Endothelial cell of umbilical vein (primary cell): ENCODE measurements at regions not wholly inside any gene's neighbourhood (a gene's known extent, or its start where the extent isn't known, plus 50 kb on each side); places are given as distances from the start of the nearest gene placed in this dataset.

Experiments
- BruUV-seq: library from RNA; stranded (reverse); fragments of 400-500 nt; replicated peaks from 2 replicates; lab custom pipeline; 2021; lab: Mats Ljungman, UMichigan
- CTCF ChIA-PET: fragments of 300-600, 350-600 bp; sonication (Branson Sonifier 250); formaldehyde crosslinking; loops from one replicate; lab custom pipeline; 2021; ENCODE audit warnings: antibody characterized with exemption, inconsistent platforms; lab: Charles Lee
- POLR2A ChIA-PET: fragments of 300-600, 350-600 bp; sonication (Branson Sonifier 250); formaldehyde crosslinking; loops from one replicate; lab custom pipeline; 2021; ENCODE audit warnings: antibody characterized with exemption, inconsistent platforms; lab: Charles Lee
- DNase-seq: peaks from one replicate; pipeline ENCODE4 v3.0.0-alpha.2; 2011; ENCODE audit warnings: low read depth, low spot score
- FAIRE-seq: peaks from 2 replicates; lab custom pipeline; 2011; peaks lifted over from hg19 to GRCh38; lab: Jason Lieb, UNC
- H2AFZ ChIP-seq: 2 replicates; pipeline ENCODE4 v1.6.0; 2012; ENCODE audit warnings: low read depth, low read length, control low read depth, inconsistent platforms
- H3K27ac ChIP-seq: 2 replicates; pipeline ENCODE4 v1.5.1; 2011; ENCODE audit warnings: low read depth, mild to moderate bottlenecking, control low read depth, low read length, moderate library complexity; ENCODE audit not compliant: insufficient read depth
- H3K27me3 ChIP-seq, 2 experiments: 2 replicates each; pipeline versions ENCODE4 v1.6.0 to v1.6.1; 2011; ENCODE audit warnings: low read length in 2 of 2, mixed read lengths in 1 of 2; ENCODE audit not compliant: control insufficient read depth in 2 of 2, insufficient read depth in 2 of 2
- H3K36me3 ChIP-seq, 2 experiments: 2 replicates in 1 of 2; 3 replicates in 1 of 2; pipeline ENCODE4 v1.5.1; 2011; ENCODE audit warnings: low read length in 2 of 2, mild to moderate bottlenecking in 1 of 2, moderate library complexity in 1 of 2; ENCODE audit not compliant: control insufficient read depth in 2 of 2, insufficient read depth in 2 of 2; ENCODE audit errors: extremely low read depth in 1 of 2
- H3K4me1 ChIP-seq: 3 replicates; pipeline ENCODE4 v1.5.1; 2011; ENCODE audit warnings: mild to moderate bottlenecking, low read length; ENCODE audit not compliant: control insufficient read depth, insufficient read depth; ENCODE audit errors: extremely low read depth
- H3K4me2 ChIP-seq: 2 replicates; pipeline ENCODE4 v1.6.1; 2011; ENCODE audit warnings: low read length, control low read depth, mixed read lengths; ENCODE audit not compliant: insufficient read depth
- H3K4me3 ChIP-seq, 3 experiments: fragments of 200-600 bp in 1 of 3; sonication (generic), shearing (Covaris generic) in 1 of 3; replicated peaks in 1 of 3; 2 replicates each; pipeline ENCODE4 v1.5.1; 2011 to 2016; ENCODE audit warnings: control low read depth in 3 of 3, low read length in 3 of 3, mild to moderate bottlenecking in 2 of 3, inconsistent platforms in 1 of 3, low read depth in 1 of 3, moderate library complexity in 1 of 3; ENCODE audit not compliant: insufficient read depth in 1 of 3
- H3K79me2 ChIP-seq: 2 replicates; pipeline ENCODE4 v1.6.0; 2012; ENCODE audit warnings: low read length, inconsistent platforms; ENCODE audit not compliant: control insufficient read depth, insufficient read depth
- H3K9ac ChIP-seq: replicated peaks from 2 replicates; pipeline ENCODE3; 2011; ENCODE audit warnings: low read length, control low read depth; ENCODE audit not compliant: insufficient read depth; ENCODE audit errors: extremely low read depth
- H3K9me1 ChIP-seq: replicated peaks from 3 replicates; pipeline ENCODE4 v1.6.0; 2011; ENCODE audit warnings: mild to moderate bottlenecking, low read length; ENCODE audit not compliant: control insufficient read depth, insufficient read depth; ENCODE audit errors: extremely low read depth
- H3K9me3 ChIP-seq: replicated peaks from 2 replicates; pipeline ENCODE4 v1.5.1; 2012; ENCODE audit warnings: low read length, inconsistent platforms; ENCODE audit not compliant: control insufficient read depth, insufficient read depth
- H4K20me1 ChIP-seq: replicated peaks from 2 replicates; pipeline ENCODE3; 2011; ENCODE audit warnings: mild to moderate bottlenecking, low read length; ENCODE audit not compliant: control insufficient read depth, insufficient read depth; ENCODE audit errors: extremely low read depth
- EZH2 ChIP-seq: IDR thresholded peaks from 2 replicates; pipeline ENCODE4 v1.6.1; 2012; ENCODE audit warnings: borderline replicate concordance, low read depth, mild to moderate bottlenecking, moderate library complexity, low read length, inconsistent platforms; ENCODE audit not compliant: severe bottlenecking
- FOS ChIP-seq: IDR thresholded peaks from 2 replicates; pipeline ENCODE4 v1.6.1; 2011; ENCODE audit warnings: mild to moderate bottlenecking, low read length, moderate library complexity, borderline replicate concordance; ENCODE audit not compliant: insufficient read depth
- GATA2 ChIP-seq: IDR thresholded peaks from 2 replicates; pipeline ENCODE4 v1.7.0; 2011; ENCODE audit warnings: low read depth, mild to moderate bottlenecking, moderate library complexity, mixed read lengths, low read length; ENCODE audit not compliant: insufficient read length, insufficient read depth
- JUN ChIP-seq: IDR thresholded peaks from 2 replicates; pipeline ENCODE4 v1.6.1; 2011; ENCODE audit warnings: borderline replicate concordance, low read depth; ENCODE audit not compliant: insufficient read length, insufficient read depth
- MYC ChIP-seq: IDR thresholded peaks from one replicate; pipeline ENCODE4 v1.6.1; 2011; ENCODE audit warnings: mild to moderate bottlenecking, low read depth, low read length
- POLR2A ChIP-seq: IDR thresholded peaks from 2 replicates; pipeline ENCODE4 v1.6.1; 2012; ENCODE audit warnings: low read depth, mild to moderate bottlenecking, control low read depth, low read length
- POLR2AphosphoS5 ChIP-seq: IDR thresholded peaks from 2 replicates; pipeline ENCODE4 v1.6.1; 2012; ENCODE audit warnings: low read depth, mild to moderate bottlenecking, control low read depth, low read length, moderate library complexity; ENCODE audit not compliant: insufficient read depth
- dilution Hi-C: fragments of 300-500 bp; cut with MboI; formaldehyde crosslinking; loops from one replicate; pipeline ENCODE4 v1.15.0; 2019; ENCODE audit warnings: low sequenced_read_pairs; ENCODE audit not compliant: extremely low pct_ligation_motif_present
- intact Hi-C: fragments of 100-400 bp; cut with micrococcal nuclease; formaldehyde crosslinking; loops from one replicate; pipeline ENCODE4 v1.10.0; 2022
- TF ChIP-seq, protein P1 (sequence below): IDR thresholded peaks from 2 replicates; pipeline ENCODE4 v1.6.1; 2011; ENCODE audit not compliant: insufficient read depth, insufficient read length
- TF ChIP-seq, protein P2 (sequence below), 2 donors: IDR thresholded peaks; 1 replicate in 1 of 2; 2 replicates in 1 of 2; pipeline ENCODE4 v1.5.1; 2011; ENCODE audit warnings: low read length in 2 of 2, mild to moderate bottlenecking in 2 of 2, moderate library complexity in 2 of 2, control low read depth in 1 of 2, inconsistent platforms in 1 of 2, low read depth in 1 of 2; ENCODE audit not compliant: insufficient read depth in 1 of 2; ENCODE audit errors: extremely low read depth in 1 of 2

DNA sequence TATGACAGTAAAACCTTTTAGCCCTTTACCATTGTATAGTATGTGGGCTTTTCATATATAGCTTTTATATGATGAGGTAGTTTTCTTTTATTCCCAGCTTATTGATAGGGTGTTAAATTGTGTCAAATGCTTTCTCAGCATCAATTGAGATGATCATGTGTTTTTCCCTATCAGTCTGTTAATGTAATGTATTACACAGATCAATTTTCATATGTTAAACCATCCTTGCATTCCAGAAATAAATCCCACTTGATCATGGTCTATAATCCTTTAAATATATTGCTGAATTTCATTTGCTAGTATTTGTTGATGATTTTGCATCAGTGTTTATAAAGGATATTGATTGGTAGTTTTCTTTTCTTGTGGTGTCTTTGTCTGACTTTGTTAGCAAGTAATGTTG lies 603.9 kb downstream of the TRHDE start:
- Histone ChIP-seq H3K4me3 (no peak overlapping the region), H2AFZ (no peak overlapping the region), H3K27ac (no peak overlapping the region), H4K20me1 (no peaks in the 10 kb centered on the region), H3K9me3 (no peaks in the 10 kb centered on the region), H3K9me1 (no peaks in the 10 kb centered on the region), H3K36me3 (no peaks in the 10 kb centered on the region), H3K9ac (no peak overlapping the region), H3K27me3 (no peaks in the 10 kb centered on the region), H3K79me2 (no peaks in the 10 kb centered on the region), H3K4me2 (no peak overlapping the region), H3K4me1 (no peaks in the 10 kb centered on the region)
- dilution Hi-C loops (no loop called here), intact Hi-C loops (no loop called here)
- no peak for FAIRE-seq
- no peak for DNase-seq
- BruUV-seq = no TSS peak
- TF ChIP-seq POLR2A (no peak), GATA2 (no peak), JUN (no peak), EZH2 (no peak), FOS (no peak), MYC (no peak), POLR2AphosphoS5 (no peak)
- TF ChIP-seq, protein P1, sequence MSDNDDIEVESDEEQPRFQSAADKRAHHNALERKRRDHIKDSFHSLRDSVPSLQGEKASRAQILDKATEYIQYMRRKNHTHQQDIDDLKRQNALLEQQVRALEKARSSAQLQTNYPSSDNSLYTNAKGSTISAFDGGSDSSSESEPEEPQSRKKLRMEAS = no peak
- TF ChIP-seq, protein P2, sequence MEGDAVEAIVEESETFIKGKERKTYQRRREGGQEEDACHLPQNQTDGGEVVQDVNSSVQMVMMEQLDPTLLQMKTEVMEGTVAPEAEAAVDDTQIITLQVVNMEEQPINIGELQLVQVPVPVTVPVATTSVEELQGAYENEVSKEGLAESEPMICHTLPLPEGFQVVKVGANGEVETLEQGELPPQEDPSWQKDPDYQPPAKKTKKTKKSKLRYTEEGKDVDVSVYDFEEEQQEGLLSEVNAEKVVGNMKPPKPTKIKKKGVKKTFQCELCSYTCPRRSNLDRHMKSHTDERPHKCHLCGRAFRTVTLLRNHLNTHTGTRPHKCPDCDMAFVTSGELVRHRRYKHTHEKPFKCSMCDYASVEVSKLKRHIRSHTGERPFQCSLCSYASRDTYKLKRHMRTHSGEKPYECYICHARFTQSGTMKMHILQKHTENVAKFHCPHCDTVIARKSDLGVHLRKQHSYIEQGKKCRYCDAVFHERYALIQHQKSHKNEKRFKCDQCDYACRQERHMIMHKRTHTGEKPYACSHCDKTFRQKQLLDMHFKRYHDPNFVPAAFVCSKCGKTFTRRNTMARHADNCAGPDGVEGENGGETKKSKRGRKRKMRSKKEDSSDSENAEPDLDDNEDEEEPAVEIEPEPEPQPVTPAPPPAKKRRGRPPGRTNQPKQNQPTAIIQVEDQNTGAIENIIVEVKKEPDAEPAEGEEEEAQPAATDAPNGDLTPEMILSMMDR (IDR thresholded peaks at IDR 0.05; ENCODE audit: extremely low read depth in 1 of 2, insufficient read depth in 1 of 2, low read depth in 1 of 2, low read length in 2 of 2) = no peak
- CTCF ChIA-PET = no interaction called here
- POLR2A ChIA-PET = no interaction called here
